ENCODE measurements at regions not wholly inside any gene's neighbourhood (a gene's known extent, or its start where the extent isn't known, plus 50 kb on each side); places are given as distances from the start of the nearest gene placed in this dataset.
"Not testable (repeated sequence)": the region's sequence is repeated elsewhere in the genome, so short reads cannot be mapped to it uniquely, and the experiment has no call there.

GRCh38 chr6:105705608-105706007 lies 302.7 kb upstream of the PREP start:
- Histone ChIP-seq H3K4me3 (ENCODE audit: low read depth, low read length) (no peak overlapping the region), H3K27me3 (ENCODE audit: control insufficient read depth, insufficient read depth, low read length) (no peaks in the 10 kb centered on the region), H3K36me3 (ENCODE audit: control insufficient read depth, insufficient read depth, low read length) (no peaks in the 10 kb centered on the region)
- no peak for TF ChIP-seq CTCF (IDR thresholded peaks at IDR 0.05; ENCODE audit: insufficient read depth, low read length, poor library complexity, severe bottlenecking)
- DNase-seq (ENCODE audit: low read depth) = no peak

- no peaks in the 10 kb centered on the region for H3K27me3 ChIP-seq (ENCODE audit: control insufficient read depth, insufficient read depth, low read length)
- no peak for DNase-seq (ENCODE audit: low read depth)
- no peaks in the 10 kb centered on the region for H3K36me3 ChIP-seq (ENCODE audit: control insufficient read depth, insufficient read depth, low read length)
- no peak for TF ChIP-seq CTCF (IDR thresholded peaks at IDR 0.05; ENCODE audit: insufficient read depth, low read length, poor library complexity, severe bottlenecking)
- no peak overlapping the region for H3K4me3 ChIP-seq (ENCODE audit: low read depth, low read length)
These were observed 292.6 kb upstream of the PREP start for GRCh38 chr6:105695461-105695860.

- H3K36me3 ChIP-seq (ENCODE audit: control insufficient read depth, insufficient read depth, low read length) = no peaks in the 10 kb centered on the region
- TF ChIP-seq CTCF (IDR thresholded peaks at IDR 0.05; ENCODE audit: insufficient read depth, low read length, poor library complexity, severe bottlenecking) = no peak
- H3K4me3 ChIP-seq (ENCODE audit: low read depth, low read length) = no peak overlapping the region
- H3K27me3 ChIP-seq (ENCODE audit: control insufficient read depth, insufficient read depth, low read length) = no peaks in the 10 kb centered on the region
- DNase-seq (ENCODE audit: low read depth) = no peak
These were observed 289.8 kb upstream of the PREP start for GRCh38 chr6:105692613-105693215.

DNA sequence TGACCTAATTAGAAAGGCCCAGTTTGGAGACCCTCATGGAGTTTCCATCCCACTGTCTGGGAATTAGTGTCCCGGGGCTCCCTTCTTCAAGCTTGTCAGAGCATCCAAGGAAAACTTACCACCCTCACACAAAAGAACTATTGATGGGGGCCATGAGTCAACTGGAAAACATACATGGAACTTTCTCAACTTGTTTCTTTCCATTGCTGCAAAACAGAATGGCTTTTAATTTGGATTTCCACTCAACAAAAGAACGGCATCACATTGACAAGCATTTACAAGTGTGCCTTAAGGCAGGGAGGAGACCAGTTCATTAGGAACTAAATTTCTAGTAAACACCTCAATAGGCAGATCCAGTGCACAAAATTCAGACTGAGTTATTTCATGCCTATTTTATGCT lies 289.1 kb upstream of the PREP start:
- Histone ChIP-seq H3K4me3 (ENCODE audit: low read depth, low read length) (no peak overlapping the region), H3K36me3 (ENCODE audit: control insufficient read depth, insufficient read depth, low read length) (no peaks in the 10 kb centered on the region), H3K27me3 (ENCODE audit: control insufficient read depth, insufficient read depth, low read length) (no peaks in the 10 kb centered on the region)
- DNase-seq (ENCODE audit: low read depth) = no peak
- TF ChIP-seq CTCF (IDR thresholded peaks at IDR 0.05; ENCODE audit: insufficient read depth, low read length, poor library complexity, severe bottlenecking) = no peak

DNA sequence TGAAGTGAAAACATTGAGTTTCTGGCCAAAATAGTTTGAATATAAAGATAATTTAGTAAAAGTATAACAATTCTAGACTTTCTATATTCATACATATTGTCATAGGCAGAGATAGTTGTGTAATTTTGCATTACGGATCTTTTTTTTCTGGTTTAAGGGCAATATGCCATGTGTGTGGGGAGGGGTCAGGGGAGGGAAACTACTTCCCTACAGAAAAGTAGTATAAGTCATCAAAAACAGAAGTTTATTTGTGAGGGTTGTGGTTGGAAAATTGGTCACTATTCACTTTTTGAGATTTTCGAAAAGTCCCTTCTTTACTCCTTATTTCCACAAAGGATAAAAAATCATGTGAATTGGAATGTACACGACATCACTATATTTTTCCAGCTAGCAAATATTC lies 288.2 kb upstream of the PREP start:
- Histone ChIP-seq H3K4me3 (ENCODE audit: low read depth, low read length) (no peak overlapping the region), H3K36me3 (ENCODE audit: control insufficient read depth, insufficient read depth, low read length) (no peaks in the 10 kb centered on the region), H3K27me3 (ENCODE audit: control insufficient read depth, insufficient read depth, low read length) (no peaks in the 10 kb centered on the region)
- no peak for TF ChIP-seq CTCF (IDR thresholded peaks at IDR 0.05; ENCODE audit: insufficient read depth, low read length, poor library complexity, severe bottlenecking)
- no peak for DNase-seq (ENCODE audit: low read depth)

GRCh38 chr6:105688573-105688972 lies 285.7 kb upstream of the PREP start:
- Histone ChIP-seq H3K36me3 (ENCODE audit: control insufficient read depth, insufficient read depth, low read length) (no peaks in the 10 kb centered on the region), H3K4me3 (ENCODE audit: low read depth, low read length) (no peak overlapping the region), H3K27me3 (ENCODE audit: control insufficient read depth, insufficient read depth, low read length) (no peaks in the 10 kb centered on the region)
- DNase-seq (ENCODE audit: low read depth) = no peak
- no peak for TF ChIP-seq CTCF (IDR thresholded peaks at IDR 0.05; ENCODE audit: insufficient read depth, low read length, poor library complexity, severe bottlenecking)

GRCh38 chr6:105686793-105687192 lies 283.9 kb upstream of the PREP start:
- H3K4me3 ChIP-seq (ENCODE audit: low read depth, low read length); DNase-seq (ENCODE audit: low read depth); H3K27me3 ChIP-seq (ENCODE audit: control insufficient read depth, insufficient read depth, low read length); H3K36me3 ChIP-seq (ENCODE audit: control insufficient read depth, insufficient read depth, low read length): not testable (repeated sequence)
